ENCODE measurements at regions not wholly inside any gene's neighbourhood (a gene's known extent, or its start where the extent isn't known, plus 50 kb on each side); places are given as distances from the start of the nearest gene placed in this dataset.
"Not testable (repeated sequence)": the region's sequence is repeated elsewhere in the genome, so short reads cannot be mapped to it uniquely, and the experiment has no call there.

- FAIRE-seq = no peak
Observed at GRCh38 chr1:81192647-81193642, 607.8 kb upstream of the ADGRL2 start.

- no peak for FAIRE-seq
Observed at GRCh38 chr1:81190003-81190402, 610.7 kb upstream of the ADGRL2 start.

- FAIRE-seq = no peak
Observed at GRCh38 chr1:81187635-81188034, 613.1 kb upstream of the ADGRL2 start.

GRCh38 chr1:81186261-81186660 is 614.5 kb upstream of the ADGRL2 start:
- no peak for FAIRE-seq

- no peak for FAIRE-seq
Observed at GRCh38 chr1:81183553-81183952, 617.2 kb upstream of the ADGRL2 start.

GRCh38 chr1:81183051-81183450 is 617.7 kb upstream of the ADGRL2 start:
- no peak for FAIRE-seq

GRCh38 chr1:81179242-81179641 is 621.5 kb upstream of the ADGRL2 start:
- no peak for FAIRE-seq

- FAIRE-seq = not testable (repeated sequence)
Observed at GRCh38 chr1:81178431-81179093, 622.2 kb upstream of the ADGRL2 start.

GRCh38 chr1:81174811-81175476 is 625.8 kb upstream of the ADGRL2 start:
- FAIRE-seq = no peak

GRCh38 chr1:81174052-81174451 is 626.7 kb upstream of the ADGRL2 start:
- no peak for FAIRE-seq

- FAIRE-seq = no peak
Observed at GRCh38 chr1:81172483-81172882, 628.3 kb upstream of the ADGRL2 start.

GRCh38 chr1:81170721-81171120 is 630.0 kb upstream of the ADGRL2 start:
- FAIRE-seq = no peak

GRCh38 chr1:81165963-81166362 is 634.8 kb upstream of the ADGRL2 start:
- FAIRE-seq = no peak

GRCh38 chr1:81160696-81161095 is 640.0 kb upstream of the ADGRL2 start:
- no peak for FAIRE-seq

GRCh38 chr1:81158592-81158991 is 642.1 kb upstream of the ADGRL2 start:
- peak; percentile 62 for FAIRE-seq

- no peak for FAIRE-seq
Observed at GRCh38 chr1:81157686-81158085, 643.0 kb upstream of the ADGRL2 start.

- no peak for FAIRE-seq
Observed at GRCh38 chr1:81156887-81157286, 643.8 kb upstream of the ADGRL2 start.

GRCh38 chr1:81155131-81155530 is 645.6 kb upstream of the ADGRL2 start:
- FAIRE-seq = no peak

- no peak for FAIRE-seq
Observed at GRCh38 chr1:81151206-81151605, 649.5 kb upstream of the ADGRL2 start.

GRCh38 chr1:81149649-81150325 is 650.9 kb upstream of the ADGRL2 start:
- no peak for FAIRE-seq

- no peak for FAIRE-seq
Observed at GRCh38 chr1:81144240-81144825, 656.4 kb upstream of the ADGRL2 start.

GRCh38 chr1:81142099-81142826 is 658.5 kb upstream of the ADGRL2 start:
- FAIRE-seq = no peak

Measured in endometrium (tissue), 2 donors.